Epidermal melanocyte (primary cell): ENCODE measurements at regions not wholly inside any gene's neighbourhood (a gene's known extent, or its start where the extent isn't known, plus 50 kb on each side); places are given as distances from the start of the nearest gene placed in this dataset.

Experiments
- DNase-seq: peaks from one replicate; pipeline ENCODE4 v3.0.0; 2011; ENCODE audit warnings: low spot score; ENCODE audit not compliant: insufficient read length

GRCh38 chr6:98687752-98688151, 146.6 kb upstream of the POU3F2 start:
- DNase-seq = no peak

- no peak for DNase-seq
Observed at GRCh38 chr6:98695091-98695801, 139.1 kb upstream of the POU3F2 start.

- no peak for DNase-seq
Observed at GRCh38 chr6:98711380-98711779, 123.0 kb upstream of the POU3F2 start.

GRCh38 chr6:98716341-98716740, 118.0 kb upstream of the POU3F2 start:
- no peak for DNase-seq

GRCh38 chr6:98717322-98717877, 117.0 kb upstream of the POU3F2 start:
- DNase-seq = no peak

- DNase-seq = no peak
Observed at GRCh38 chr6:98717988-98718387, 116.4 kb upstream of the POU3F2 start.

- no peak for DNase-seq
Observed at GRCh38 chr6:98724537-98724936, 109.8 kb upstream of the POU3F2 start.

- DNase-seq = peak; percentile 36
Observed at GRCh38 chr6:98747273-98747672, 87.1 kb upstream of the POU3F2 start.

GRCh38 chr6:98747960-98748359, 86.4 kb upstream of the POU3F2 start:
- DNase-seq = no peak

- DNase-seq = no peak
Observed at GRCh38 chr6:98759459-98759858, 74.9 kb upstream of the POU3F2 start.

GRCh38 chr6:98764373-98764911, 69.9 kb upstream of the POU3F2 start:
- DNase-seq = no peak

- DNase-seq = no peak
Observed at GRCh38 chr6:98769546-98769945, 64.8 kb upstream of the POU3F2 start.

GRCh38 chr6:98775205-98775604, 59.2 kb upstream of the POU3F2 start:
- DNase-seq = no peak

GRCh38 chr6:98777762-98778161, 56.6 kb upstream of the POU3F2 start:
- DNase-seq = no peak

GRCh38 chr6:98779618-98780017, 54.8 kb upstream of the POU3F2 start:
- DNase-seq = no peak

- no peak for DNase-seq
Observed at GRCh38 chr6:98782772-98783171, 51.6 kb upstream of the POU3F2 start.

- no peak for DNase-seq
Observed at GRCh38 chr6:98783578-98783977, 50.8 kb upstream of the POU3F2 start.
